CD4-positive, alpha-beta T cell treated with Interleukin-4 for 1 hour (primary cell): ENCODE measurements at regions not wholly inside any gene's neighbourhood (a gene's known extent, or its start where the extent isn't known, plus 50 kb on each side); places are given as distances from the start of the nearest gene placed in this dataset.
"Not testable (repeated sequence)": the region's sequence is repeated elsewhere in the genome, so short reads cannot be mapped to it uniquely, and the experiment has no call there.

ENCODE experiments used
- DNase-seq, 2 donors: peaks; one replicate each; pipeline ENCODE4 v3.0.0-alpha.2; 2020 to 2022

GRCh38 chr4:132094017-132094416 is 1055.1 kb upstream of the PCDH10 start:
- no peak for DNase-seq

GRCh38 chr4:132097041-132097440 is 1052.1 kb upstream of the PCDH10 start:
- DNase-seq = no peak

GRCh38 chr4:132101526-132101925 is 1047.6 kb upstream of the PCDH10 start:
- DNase-seq = no peak

- no peak for DNase-seq
Measured at GRCh38 chr4:132108784-132109183, 1040.3 kb upstream of the PCDH10 start.

GRCh38 chr4:132114885-132115284 is 1034.2 kb upstream of the PCDH10 start:
- no peak for DNase-seq

GRCh38 chr4:132122741-132123140 is 1026.4 kb upstream of the PCDH10 start:
- not testable (repeated sequence) for DNase-seq

- DNase-seq = peak in 1 of 2 donors; percentile 4
Measured at GRCh38 chr4:132123870-132124623, 1025.0 kb upstream of the PCDH10 start.

GRCh38 chr4:132124624-132124974 is 1024.5 kb upstream of the PCDH10 start:
- DNase-seq = no peak

GRCh38 chr4:132125131-132125530 is 1024.0 kb upstream of the PCDH10 start:
- no peak for DNase-seq

GRCh38 chr4:132132433-132132832 is 1016.7 kb upstream of the PCDH10 start:
- DNase-seq = no peak

- DNase-seq = no peak
Measured at GRCh38 chr4:132169660-132170059, 979.4 kb upstream of the PCDH10 start.

GRCh38 chr4:132180020-132180427 is 969.1 kb upstream of the PCDH10 start:
- no peak for DNase-seq

GRCh38 chr4:132195176-132195575 is 953.9 kb upstream of the PCDH10 start:
- DNase-seq = no peak

- DNase-seq = no peak
Measured at GRCh38 chr4:132203618-132204017, 945.5 kb upstream of the PCDH10 start.

GRCh38 chr4:132214519-132214918 is 934.6 kb upstream of the PCDH10 start:
- no peak for DNase-seq

- DNase-seq = no peak
Measured at GRCh38 chr4:132218406-132218805, 930.7 kb upstream of the PCDH10 start.

- DNase-seq = no peak
Measured at GRCh38 chr4:132227151-132227856, 921.8 kb upstream of the PCDH10 start.

GRCh38 chr4:132227857-132228165 is 921.3 kb upstream of the PCDH10 start:
- not testable (repeated sequence) for DNase-seq

GRCh38 chr4:132228676-132229075 is 920.4 kb upstream of the PCDH10 start:
- DNase-seq = no peak

- no peak for DNase-seq
Measured at GRCh38 chr4:132230025-132230424, 919.1 kb upstream of the PCDH10 start.

GRCh38 chr4:132238697-132239096 is 910.4 kb upstream of the PCDH10 start:
- no peak for DNase-seq

- DNase-seq = no peak
Measured at GRCh38 chr4:132240081-132240480, 909.0 kb upstream of the PCDH10 start.

GRCh38 chr4:132245319-132245718 is 903.8 kb upstream of the PCDH10 start:
- no peak for DNase-seq

GRCh38 chr4:132264176-132264575 is 884.9 kb upstream of the PCDH10 start:
- no peak for DNase-seq

GRCh38 chr4:132266374-132266773 is 882.7 kb upstream of the PCDH10 start:
- DNase-seq = no peak
